ENCODE measurements at regions not wholly inside any gene's neighbourhood (a gene's known extent, or its start where the extent isn't known, plus 50 kb on each side); places are given as distances from the start of the nearest gene placed in this dataset.

DNA sequence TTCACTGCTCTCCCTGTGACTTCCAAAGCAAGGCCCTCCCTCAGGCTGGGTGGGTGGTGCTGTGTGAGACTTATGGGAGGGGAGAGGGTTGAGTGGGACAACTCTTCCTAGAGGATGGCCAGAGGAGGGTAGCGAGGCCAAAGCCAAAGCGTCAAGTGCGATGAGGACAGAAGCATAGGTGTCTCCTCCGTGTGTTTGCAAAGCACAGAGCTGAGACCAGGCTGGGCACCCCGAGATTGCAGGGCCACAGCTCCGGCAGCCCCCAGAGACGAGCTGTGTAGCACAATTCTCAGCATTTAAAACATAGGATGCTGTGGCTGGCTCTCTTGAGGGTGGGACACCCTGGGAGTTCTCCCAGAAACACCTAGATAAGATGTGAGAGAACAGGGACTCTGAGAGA, 1374.5 kb downstream of the BRD1 start:
- no peak overlapping the region for H3K27ac ChIP-seq
- H3K36me3 ChIP-seq (ENCODE audit: low read depth), result no peaks in the 10 kb centered on the region
- H3F3A ChIP-seq (ENCODE audit: insufficient read depth), result peaks cover 7% of the 10 kb centered on the region; the same call in 1 of the 2 replicates
- H3K4me3 ChIP-seq, result no peak overlapping the region
- in situ Hi-C loops (cut with MboI), result no loop called here
- H4K20me1 ChIP-seq (ENCODE audit: insufficient read depth), result no peaks in the 10 kb centered on the region
- no peaks in the 10 kb centered on the region for H3K27me3 ChIP-seq (replicated peaks; ENCODE audit: insufficient read depth)
- H3K9me3 ChIP-seq (ENCODE audit: low read depth), result no peaks in the 10 kb centered on the region
- H3K4me2 ChIP-seq (ENCODE audit: unreplicated experiment), result no peak overlapping the region
- peaks cover 5% of the 10 kb centered on the region for H3K4me1 ChIP-seq (ENCODE audit: insufficient read depth)
- no peaks in the 10 kb centered on the region for H3K79me2 ChIP-seq (ENCODE audit: insufficient read depth)
- no peak for DNase-seq
- TF ChIP-seq EZH2phosphoT487 (IDR thresholded peaks at IDR 0.05; ENCODE audit: insufficient read depth, low read depth) (no peak), EZH2 (IDR thresholded peaks at IDR 0.05; ENCODE audit: insufficient read depth, poor library complexity, severe bottlenecking) (no peak)
- no peak overlapping the region for H2AFZ ChIP-seq
- no peaks in the 10 kb centered on the region for H3K9me2 ChIP-seq (ENCODE audit: insufficient read depth)
- WGBS, 2 experiments (ENCODE audit: low coverage in 1 of 2, low lambda C conversion rate in 2 of 2, missing lambda C conversion rate in 2 of 2), result 86 to 90% methylated on average over 6 to 7 of the region's 7 CpGs
- no peak overlapping the region for H3K9ac ChIP-seq

GRCh38 chr22:48452766-48453165, 1374.9 kb downstream of the BRD1 start:
- no peak overlapping the region for H3K4me2 ChIP-seq (ENCODE audit: unreplicated experiment)
- no peak overlapping the region for H3K9ac ChIP-seq
- H3K79me2 ChIP-seq (ENCODE audit: insufficient read depth), result no peaks in the 10 kb centered on the region
- H4K20me1 ChIP-seq (ENCODE audit: insufficient read depth), result no peaks in the 10 kb centered on the region
- H3K27ac ChIP-seq, result no peak overlapping the region
- H3K4me3 ChIP-seq, result no peak overlapping the region
- no peaks in the 10 kb centered on the region for H3K36me3 ChIP-seq (ENCODE audit: low read depth)
- no peak for TF ChIP-seq EZH2phosphoT487 (IDR thresholded peaks at IDR 0.05; ENCODE audit: insufficient read depth, low read depth)
- no peak for TF ChIP-seq EZH2 (IDR thresholded peaks at IDR 0.05; ENCODE audit: insufficient read depth, poor library complexity, severe bottlenecking)
- WGBS, 2 experiments (ENCODE audit: low coverage in 1 of 2, low lambda C conversion rate in 2 of 2, missing lambda C conversion rate in 2 of 2), result 84 to 89% methylated on average over 8 to 10 of the region's 10 CpGs
- no peak overlapping the region for H2AFZ ChIP-seq
- DNase-seq, result no peak
- H3K27me3 ChIP-seq (replicated peaks; ENCODE audit: insufficient read depth), result no peaks in the 10 kb centered on the region
- no peaks in the 10 kb centered on the region for H3K9me3 ChIP-seq (ENCODE audit: low read depth)
- peaks cover 5% of the 10 kb centered on the region for H3K4me1 ChIP-seq (ENCODE audit: insufficient read depth)
- in situ Hi-C loops (cut with MboI), result no loop called here
- no peaks in the 10 kb centered on the region for H3K9me2 ChIP-seq (ENCODE audit: insufficient read depth)
- H3F3A ChIP-seq (ENCODE audit: insufficient read depth), result peaks cover 7% of the 10 kb centered on the region; the same call in 1 of the 2 replicates

- Histone ChIP-seq H3K4me2 (ENCODE audit: unreplicated experiment) (no peak overlapping the region), H3K36me3 (ENCODE audit: low read depth) (no peaks in the 10 kb centered on the region), H3K9me2 (ENCODE audit: insufficient read depth) (no peaks in the 10 kb centered on the region), H3K9me3 (ENCODE audit: low read depth) (no peaks in the 10 kb centered on the region), H3K4me3 (no peak overlapping the region), H3K79me2 (ENCODE audit: insufficient read depth) (no peaks in the 10 kb centered on the region), H3K4me1 (ENCODE audit: insufficient read depth) (peaks cover 5% of the 10 kb centered on the region), H3F3A (ENCODE audit: insufficient read depth) (peaks cover 7% of the 10 kb centered on the region; the same call in 1 of the 2 replicates), H3K9ac (no peak overlapping the region), H2AFZ (no peak overlapping the region), H3K27me3 (replicated peaks; ENCODE audit: insufficient read depth) (no peaks in the 10 kb centered on the region), H3K27ac (no peak overlapping the region), H4K20me1 (ENCODE audit: insufficient read depth) (no peaks in the 10 kb centered on the region)
- in situ Hi-C loops (cut with MboI), result no loop called here
- 84 to 85% methylated on average over 11 of the region's 11 CpGs for WGBS, 2 experiments (ENCODE audit: low coverage in 1 of 2, low lambda C conversion rate in 2 of 2, missing lambda C conversion rate in 2 of 2)
- DNase-seq, result no peak
- TF ChIP-seq EZH2phosphoT487 (IDR thresholded peaks at IDR 0.05; ENCODE audit: insufficient read depth, low read depth), result no peak
- no peak for TF ChIP-seq EZH2 (IDR thresholded peaks at IDR 0.05; ENCODE audit: insufficient read depth, poor library complexity, severe bottlenecking)
Observed at GRCh38 chr22:48451891-48452290, 1375.8 kb downstream of the BRD1 start.

DNA sequence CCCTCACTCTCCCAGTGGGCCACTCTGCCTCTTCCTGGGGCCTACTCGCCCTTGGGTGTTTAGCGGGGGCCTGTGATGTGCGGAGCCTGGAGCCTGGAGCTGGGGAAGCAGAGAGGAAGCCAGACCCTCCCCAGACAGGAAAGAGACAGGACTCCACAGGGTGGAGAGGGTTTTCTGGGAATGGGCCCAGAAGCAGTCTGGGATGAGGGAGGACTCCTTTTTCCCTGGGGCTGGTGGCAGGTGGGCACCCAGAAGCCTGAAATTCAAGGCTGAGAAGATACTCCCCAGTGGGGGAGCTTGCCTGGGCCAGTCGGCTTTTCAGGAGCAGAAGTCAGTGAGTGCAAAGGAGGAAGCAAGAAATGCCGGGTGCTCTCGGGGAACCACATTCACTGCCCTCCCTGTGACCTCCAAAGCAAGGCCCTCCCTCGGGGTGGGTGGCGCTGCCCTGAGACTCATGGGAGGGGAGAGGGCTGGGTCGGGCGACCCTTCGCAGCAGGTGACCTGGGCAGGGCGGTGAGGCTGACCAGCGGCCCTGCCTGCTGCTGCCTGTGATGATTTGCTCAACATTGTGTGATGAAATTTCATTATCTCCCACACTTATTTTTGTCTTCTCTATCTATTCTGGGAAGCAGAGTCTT, 1377.4 kb downstream of the BRD1 start:
- Histone ChIP-seq H4K20me1 (ENCODE audit: insufficient read depth) (no peaks in the 10 kb centered on the region), H3K4me3 (no peak overlapping the region), H3K27me3 (replicated peaks; ENCODE audit: insufficient read depth) (no peaks in the 10 kb centered on the region), H3K79me2 (ENCODE audit: insufficient read depth) (no peaks in the 10 kb centered on the region), H3K36me3 (ENCODE audit: low read depth) (no peaks in the 10 kb centered on the region), H3K27ac (no peak overlapping the region), H3K9me2 (ENCODE audit: insufficient read depth) (no peaks in the 10 kb centered on the region), H2AFZ (no peak overlapping the region), H3F3A (ENCODE audit: insufficient read depth) (no peaks in the 10 kb centered on the region), H3K4me1 (ENCODE audit: insufficient read depth) (peaks cover 10% of the 10 kb centered on the region; the same call in 1 of the 2 replicates), H3K9me3 (ENCODE audit: low read depth) (no peaks in the 10 kb centered on the region), H3K9ac (no peak overlapping the region), H3K4me2 (ENCODE audit: unreplicated experiment) (no peak overlapping the region)
- WGBS, 2 experiments (ENCODE audit: low coverage in 1 of 2, low lambda C conversion rate in 2 of 2, missing lambda C conversion rate in 2 of 2), result 83 to 88% methylated on average over 13 of the region's 13 CpGs
- no peak for DNase-seq
- no peak for TF ChIP-seq EZH2phosphoT487 (IDR thresholded peaks at IDR 0.05; ENCODE audit: insufficient read depth, low read depth)
- TF ChIP-seq EZH2 (IDR thresholded peaks at IDR 0.05; ENCODE audit: insufficient read depth, poor library complexity, severe bottlenecking), result no peak
- in situ Hi-C loops (cut with MboI), result no loop called here
